Neural cell (in vitro differentiated cells): ENCODE measurements at regions not wholly inside any gene's neighbourhood (a gene's known extent, or its start where the extent isn't known, plus 50 kb on each side); places are given as distances from the start of the nearest gene placed in this dataset.

Experiments used
- H2AFZ ChIP-seq: fragments of 200-600, 300-800 bp; sonication (generic), shearing (Covaris generic); 2 replicates; pipeline ENCODE4 v1.6.0; 2014; ENCODE audit warnings: low read depth, mild to moderate bottlenecking, antibody characterized with exemption, low read length, moderate library complexity
- H3F3A ChIP-seq: fragments of 200-600 bp; shearing (Covaris generic); 2 replicates; pipeline ENCODE4 v1.6.1; 2016; ENCODE audit warnings: mild to moderate bottlenecking, moderate library complexity, mixed read lengths, antibody characterized with exemption, low read length; ENCODE audit not compliant: insufficient read depth, poor library complexity, severe bottlenecking
- H3K27ac ChIP-seq: fragments of 200-600, 300-800 bp; sonication (generic), shearing (Covaris generic); 2 replicates; pipeline ENCODE4 v1.5.1; 2014; ENCODE audit warnings: mild to moderate bottlenecking, low read length, moderate library complexity
- H3K27me3 ChIP-seq: fragments of 300-800, 200-600 bp; sonication (generic), shearing (Covaris generic); 2 replicates; pipeline ENCODE4 v1.6.0; 2014; ENCODE audit warnings: mild to moderate bottlenecking, low read depth, low read length, moderate library complexity; ENCODE audit not compliant: insufficient read depth
- H3K36me3 ChIP-seq: fragments of 300-800, 200-600 bp; sonication (generic), shearing (Covaris generic); 2 replicates; pipeline ENCODE4 v1.5.1; 2014; ENCODE audit warnings: mild to moderate bottlenecking, antibody characterized with exemption, low read length, moderate library complexity; ENCODE audit not compliant: insufficient read depth
- H3K4me2 ChIP-seq: fragments of 300-800, 200-600 bp; sonication (generic), shearing (Covaris generic); 2 replicates; pipeline ENCODE4 v1.6.0; 2014; ENCODE audit warnings: mild to moderate bottlenecking, low read length
- H3K4me3 ChIP-seq: fragments of 300-800, 200-600 bp; sonication (generic), shearing (Covaris generic); 2 replicates; pipeline ENCODE4 v1.5.1; 2014; ENCODE audit warnings: mild to moderate bottlenecking, low read length, moderate library complexity
- H3K79me2 ChIP-seq: fragments of 200-600 bp; shearing (Covaris generic); replicated peaks from 2 replicates; pipeline ENCODE4 v1.6.0; 2014; ENCODE audit warnings: mild to moderate bottlenecking, low read length, moderate library complexity; ENCODE audit not compliant: insufficient read depth
- H3K9ac ChIP-seq: fragments of 300-800, 200-600 bp; sonication (generic), shearing (Covaris generic); 2 replicates; pipeline ENCODE4 v1.6.1; 2016; ENCODE audit warnings: mild to moderate bottlenecking, low read length, mixed read lengths
- H3K9me2 ChIP-seq: fragments of 200-600 bp; shearing (Covaris generic); 2 replicates; pipeline ENCODE4 v1.6.1; 2016; ENCODE audit warnings: mild to moderate bottlenecking, low read length, mixed read lengths; ENCODE audit not compliant: insufficient read depth
- H3K9me3 ChIP-seq: fragments of 200-600, 300-800 bp; sonication (generic), shearing (Covaris generic); 2 replicates; pipeline ENCODE4 v1.6.1; 2016; ENCODE audit warnings: mild to moderate bottlenecking, mixed run types, low read length, moderate library complexity, mixed read lengths
- H4K20me1 ChIP-seq: fragments of 200-600 bp; shearing (Covaris generic); 2 replicates; pipeline ENCODE4 v1.6.1; 2016; ENCODE audit warnings: mild to moderate bottlenecking, mixed run types; ENCODE audit not compliant: insufficient read depth
- EP300 ChIP-seq: fragments of 450-650 bp; conservative IDR thresholded peaks from 2 replicates; pipeline ENCODE4 v1.6.1; 2014; ENCODE audit warnings: antibody characterized with exemption, mild to moderate bottlenecking, moderate library complexity; ENCODE audit not compliant: poor library complexity, severe bottlenecking
- EZH2 ChIP-seq: fragments of 200-600, 300-800 bp; shearing (Covaris generic), sonication (generic); IDR thresholded peaks from 2 replicates; pipeline ENCODE4 v1.6.1; 2014; ENCODE audit warnings: antibody characterized with exemption, low read length, borderline replicate concordance, mild to moderate bottlenecking; ENCODE audit not compliant: insufficient read depth, poor library complexity, severe bottlenecking
- MXI1 ChIP-seq: fragments of 450-650 bp; conservative IDR thresholded peaks from 2 replicates; pipeline ENCODE4 v1.6.1; 2014; ENCODE audit warnings: antibody characterized with exemption, mild to moderate bottlenecking; ENCODE audit not compliant: poor library complexity, severe bottlenecking
- POLR2AphosphoS5 ChIP-seq: IDR thresholded peaks from 2 replicates; pipeline ENCODE4 v1.6.1; 2012
- RAD21 ChIP-seq: fragments of 450-650 bp; conservative IDR thresholded peaks from 2 replicates; pipeline ENCODE4 v1.6.1; 2014; ENCODE audit warnings: antibody characterized with exemption, mild to moderate bottlenecking, moderate library complexity
- SMC3 ChIP-seq: fragments of 450-650 bp; conservative IDR thresholded peaks from 2 replicates; pipeline ENCODE4 v1.6.1; 2014; ENCODE audit warnings: antibody characterized with exemption, mild to moderate bottlenecking, moderate library complexity; ENCODE audit not compliant: poor library complexity
- TAF1 ChIP-seq: IDR thresholded peaks from 2 replicates; pipeline ENCODE4 v1.6.1; 2012; ENCODE audit warnings: low read depth
- TF ChIP-seq, protein P1 (sequence below): fragments of 450-650 bp; IDR thresholded peaks from 2 replicates; pipeline ENCODE4 v1.5.1; 2014; ENCODE audit warnings: antibody characterized with exemption, mild to moderate bottlenecking, moderate library complexity; ENCODE audit not compliant: poor library complexity, severe bottlenecking
- TF ChIP-seq, protein P2 (sequence below): IDR thresholded peaks from 2 replicates; pipeline ENCODE4 v1.6.1; 2012; ENCODE audit warnings: borderline replicate concordance

DNA sequence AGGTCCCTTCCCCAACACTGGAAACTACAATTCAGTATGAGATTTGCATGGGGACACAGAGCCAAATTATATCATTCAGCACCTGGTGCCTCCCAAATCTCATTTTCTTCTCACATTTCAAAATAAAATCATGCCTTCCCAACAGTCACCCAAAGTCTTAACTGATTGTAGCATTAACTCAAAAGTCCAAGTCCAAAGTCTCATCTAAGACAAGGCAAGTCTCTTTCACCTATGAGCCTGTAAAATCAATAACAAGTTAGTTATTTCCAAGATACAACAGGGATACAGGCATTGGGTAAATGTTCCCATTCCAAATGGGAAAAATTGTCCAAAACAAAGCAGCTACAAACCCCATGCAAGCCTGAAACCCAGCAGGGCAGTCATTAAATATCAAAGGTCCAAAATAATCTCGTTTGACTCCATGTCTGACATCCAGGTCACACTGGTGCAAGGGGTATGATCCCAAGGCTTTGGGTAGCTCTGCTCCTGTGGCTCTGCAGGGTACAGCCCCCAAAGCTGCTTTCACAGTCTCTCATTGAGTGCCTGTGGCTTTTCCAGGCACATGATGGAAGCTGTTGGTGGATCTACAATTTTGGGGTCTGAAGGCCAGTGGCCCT, 1370.1 kb upstream of the DDX18 start:
- H3K79me2 ChIP-seq, result no peaks in the 10 kb centered on the region
- H3K9ac ChIP-seq, result no peak overlapping the region
- H2AFZ ChIP-seq, result no peak overlapping the region
- H3K9me2 ChIP-seq, result no peaks in the 10 kb centered on the region
- H3K27me3 ChIP-seq, result no peaks in the 10 kb centered on the region
- no peaks in the 10 kb centered on the region for H3K36me3 ChIP-seq
- peaks cover 7% of the 10 kb centered on the region for H3K9me3 ChIP-seq
- no peak overlapping the region for H3K27ac ChIP-seq
- H3K4me2 ChIP-seq, result no peak overlapping the region
- no peak overlapping the region for H3K4me3 ChIP-seq
- H3F3A ChIP-seq, result no peaks in the 10 kb centered on the region
- TF ChIP-seq EP300 (no peak), SMC3 (no peak), RAD21 (no peak), POLR2AphosphoS5 (no peak), MXI1 (no peak), EZH2 (no peak), TAF1 (no peak)
- TF ChIP-seq, protein P1, sequence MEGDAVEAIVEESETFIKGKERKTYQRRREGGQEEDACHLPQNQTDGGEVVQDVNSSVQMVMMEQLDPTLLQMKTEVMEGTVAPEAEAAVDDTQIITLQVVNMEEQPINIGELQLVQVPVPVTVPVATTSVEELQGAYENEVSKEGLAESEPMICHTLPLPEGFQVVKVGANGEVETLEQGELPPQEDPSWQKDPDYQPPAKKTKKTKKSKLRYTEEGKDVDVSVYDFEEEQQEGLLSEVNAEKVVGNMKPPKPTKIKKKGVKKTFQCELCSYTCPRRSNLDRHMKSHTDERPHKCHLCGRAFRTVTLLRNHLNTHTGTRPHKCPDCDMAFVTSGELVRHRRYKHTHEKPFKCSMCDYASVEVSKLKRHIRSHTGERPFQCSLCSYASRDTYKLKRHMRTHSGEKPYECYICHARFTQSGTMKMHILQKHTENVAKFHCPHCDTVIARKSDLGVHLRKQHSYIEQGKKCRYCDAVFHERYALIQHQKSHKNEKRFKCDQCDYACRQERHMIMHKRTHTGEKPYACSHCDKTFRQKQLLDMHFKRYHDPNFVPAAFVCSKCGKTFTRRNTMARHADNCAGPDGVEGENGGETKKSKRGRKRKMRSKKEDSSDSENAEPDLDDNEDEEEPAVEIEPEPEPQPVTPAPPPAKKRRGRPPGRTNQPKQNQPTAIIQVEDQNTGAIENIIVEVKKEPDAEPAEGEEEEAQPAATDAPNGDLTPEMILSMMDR, result no peak
- TF ChIP-seq, protein P2, sequence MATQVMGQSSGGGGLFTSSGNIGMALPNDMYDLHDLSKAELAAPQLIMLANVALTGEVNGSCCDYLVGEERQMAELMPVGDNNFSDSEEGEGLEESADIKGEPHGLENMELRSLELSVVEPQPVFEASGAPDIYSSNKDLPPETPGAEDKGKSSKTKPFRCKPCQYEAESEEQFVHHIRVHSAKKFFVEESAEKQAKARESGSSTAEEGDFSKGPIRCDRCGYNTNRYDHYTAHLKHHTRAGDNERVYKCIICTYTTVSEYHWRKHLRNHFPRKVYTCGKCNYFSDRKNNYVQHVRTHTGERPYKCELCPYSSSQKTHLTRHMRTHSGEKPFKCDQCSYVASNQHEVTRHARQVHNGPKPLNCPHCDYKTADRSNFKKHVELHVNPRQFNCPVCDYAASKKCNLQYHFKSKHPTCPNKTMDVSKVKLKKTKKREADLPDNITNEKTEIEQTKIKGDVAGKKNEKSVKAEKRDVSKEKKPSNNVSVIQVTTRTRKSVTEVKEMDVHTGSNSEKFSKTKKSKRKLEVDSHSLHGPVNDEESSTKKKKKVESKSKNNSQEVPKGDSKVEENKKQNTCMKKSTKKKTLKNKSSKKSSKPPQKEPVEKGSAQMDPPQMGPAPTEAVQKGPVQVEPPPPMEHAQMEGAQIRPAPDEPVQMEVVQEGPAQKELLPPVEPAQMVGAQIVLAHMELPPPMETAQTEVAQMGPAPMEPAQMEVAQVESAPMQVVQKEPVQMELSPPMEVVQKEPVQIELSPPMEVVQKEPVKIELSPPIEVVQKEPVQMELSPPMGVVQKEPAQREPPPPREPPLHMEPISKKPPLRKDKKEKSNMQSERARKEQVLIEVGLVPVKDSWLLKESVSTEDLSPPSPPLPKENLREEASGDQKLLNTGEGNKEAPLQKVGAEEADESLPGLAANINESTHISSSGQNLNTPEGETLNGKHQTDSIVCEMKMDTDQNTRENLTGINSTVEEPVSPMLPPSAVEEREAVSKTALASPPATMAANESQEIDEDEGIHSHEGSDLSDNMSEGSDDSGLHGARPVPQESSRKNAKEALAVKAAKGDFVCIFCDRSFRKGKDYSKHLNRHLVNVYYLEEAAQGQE, result no peak
- H4K20me1 ChIP-seq, result no peaks in the 10 kb centered on the region

DNA sequence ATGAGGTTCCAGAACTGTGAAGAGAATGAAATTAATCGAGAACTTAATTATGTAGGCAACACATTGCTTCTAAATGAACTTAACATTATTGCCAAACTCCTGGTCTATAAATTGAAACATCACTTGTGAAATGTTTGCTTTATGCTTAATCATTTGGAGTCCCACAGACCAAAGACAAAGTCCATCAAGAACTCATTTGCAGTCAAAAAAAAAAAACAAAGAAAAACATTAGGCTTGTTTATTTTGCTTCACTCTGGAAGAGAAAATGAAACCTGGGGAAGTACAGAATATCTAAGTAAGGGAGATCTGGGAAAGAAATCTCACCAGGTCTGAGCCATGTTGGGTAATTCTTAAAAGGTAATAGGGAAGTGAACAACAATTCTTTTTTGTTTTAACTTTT, 1363.5 kb upstream of the DDX18 start:
- no peak overlapping the region for H3K27ac ChIP-seq
- no peak overlapping the region for H3K9ac ChIP-seq

More for the DNA sequence above, 1363.5 kb upstream of the DDX18 start:
- no peaks in the 10 kb centered on the region for H3F3A ChIP-seq
- no peaks in the 10 kb centered on the region for H3K79me2 ChIP-seq
- no peak overlapping the region for H3K4me3 ChIP-seq
- no peaks in the 10 kb centered on the region for H4K20me1 ChIP-seq
- H3K4me2 ChIP-seq, result no peak overlapping the region
- H3K36me3 ChIP-seq, result no peaks in the 10 kb centered on the region
- H3K9me3 ChIP-seq, result peaks cover 4% of the 10 kb centered on the region
- no peaks in the 10 kb centered on the region for H3K9me2 ChIP-seq
- H2AFZ ChIP-seq, result no peak overlapping the region
- no peaks in the 10 kb centered on the region for H3K27me3 ChIP-seq
- no peak for TF ChIP-seq MXI1
- TF ChIP-seq, protein P2, result no peak
- TF ChIP-seq TAF1, result no peak
- TF ChIP-seq EZH2, result no peak
- TF ChIP-seq, protein P1, result no peak
- no peak for TF ChIP-seq POLR2AphosphoS5
- TF ChIP-seq EP300, result no peak
- no peak for TF ChIP-seq RAD21
- TF ChIP-seq SMC3, result no peak
